ENCODE measurements at regions not wholly inside any gene's neighbourhood (a gene's known extent, or its start where the extent isn't known, plus 50 kb on each side); places are given as distances from the start of the nearest gene placed in this dataset.
A peak's percentile ranks its signal among the peaks of the same experiment; 100 is the strongest.

DNA sequence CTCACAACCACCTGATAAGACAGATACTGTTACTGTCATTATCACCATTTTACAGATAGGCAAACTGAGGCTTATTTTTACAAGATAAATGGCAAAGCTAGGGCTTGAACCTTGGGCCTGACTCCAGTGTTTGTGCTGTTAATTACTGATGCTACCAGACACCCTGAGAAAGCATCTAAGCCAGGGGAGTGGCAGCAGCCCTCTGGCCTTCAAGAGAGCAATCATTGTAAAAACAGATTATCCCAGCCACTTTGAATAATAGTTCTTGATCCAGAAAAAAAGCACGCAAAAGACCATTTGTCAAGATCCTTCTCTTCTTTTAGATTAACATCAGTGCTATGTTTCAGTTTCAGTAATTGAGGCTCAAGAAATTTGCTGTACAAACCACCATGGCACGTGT is 109.5 kb downstream of the PLCE1 start:
- Histone ChIP-seq H3K4me3 (replicated peaks in 1 of 3; ENCODE audit: insufficient read depth in 1 of 3, low read depth in 2 of 3, low read length in 3 of 3) (no peak overlapping the region), H3K4me1 (ENCODE audit: insufficient read depth, low read length) (no peaks in the 10 kb centered on the region), H2AFZ (ENCODE audit: low read length) (no peak overlapping the region), H3K79me2 (ENCODE audit: insufficient read depth, low read length) (no peaks in the 10 kb centered on the region), H3K36me3 (replicated peaks in 1 of 2; ENCODE audit: control insufficient read depth in 1 of 2, insufficient read depth in 2 of 2, low read length in 2 of 2) (no peaks in the 10 kb centered on the region), H3K9ac (ENCODE audit: insufficient read depth, low read depth, low read length) (no peak overlapping the region), H3K4me2 (ENCODE audit: low read depth, low read length) (no peak overlapping the region), H3K27me3 (ENCODE audit: control insufficient read depth in 1 of 2, insufficient read depth in 2 of 2, low read length in 2 of 2) (no peaks in the 10 kb centered on the region), H3K9me3 (ENCODE audit: low read length) (no peaks in the 10 kb centered on the region), H4K20me1 (ENCODE audit: insufficient read depth, low read length) (no peaks in the 10 kb centered on the region), H3K27ac (ENCODE audit: extremely low read length, insufficient read depth, low read length) (no peak overlapping the region)
- no peak for ATAC-seq
- no TSS peak for BruUV-seq (replicated peaks)
- DNase-seq (ENCODE audit: low spot score): no peak
- 60% methylated on average over 2 of the region's 2 CpGs for WGBS (ENCODE audit: low lambda C conversion rate)
- ChIA-PET CTCF (ENCODE audit: low intra/inter-chr PET ratio, low total read pairs) (no interaction called here), POLR2A (no interaction called here)
- FAIRE-seq: no peak
- no peak for TF ChIP-seq ZBTB7A (CRISPR knock-in tag; IDR thresholded peaks at IDR 0.05)
- TF ChIP-seq, protein P1, sequence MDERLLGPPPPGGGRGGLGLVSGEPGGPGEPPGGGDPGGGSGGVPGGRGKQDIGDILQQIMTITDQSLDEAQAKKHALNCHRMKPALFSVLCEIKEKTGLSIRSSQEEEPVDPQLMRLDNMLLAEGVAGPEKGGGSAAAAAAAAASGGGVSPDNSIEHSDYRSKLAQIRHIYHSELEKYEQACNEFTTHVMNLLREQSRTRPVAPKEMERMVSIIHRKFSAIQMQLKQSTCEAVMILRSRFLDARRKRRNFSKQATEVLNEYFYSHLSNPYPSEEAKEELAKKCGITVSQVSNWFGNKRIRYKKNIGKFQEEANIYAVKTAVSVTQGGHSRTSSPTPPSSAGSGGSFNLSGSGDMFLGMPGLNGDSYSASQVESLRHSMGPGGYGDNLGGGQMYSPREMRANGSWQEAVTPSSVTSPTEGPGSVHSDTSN (CRISPR knock-in tag; IDR thresholded peaks at IDR 0.05): no peak
- no peak for TF ChIP-seq TCF12 (IDR thresholded peaks at IDR 0.05)
- TF ChIP-seq TCF12 (CRISPR knock-in tag; IDR thresholded peaks at IDR 0.05): no peak
- TF ChIP-seq ZNF629 (CRISPR knock-in tag; conservative IDR thresholded peaks at IDR 0.05): 0 out of 2 replicates have a peak, but pooled peaks have one; percentile 25
- no peak for TF ChIP-seq MXI1 (IDR thresholded peaks at IDR 0.05; ENCODE audit: borderline replicate concordance, low read depth, low read length)
- in situ Hi-C loops (cut with HindIII; ENCODE audit: extremely low pct_ligation_motif_present, low pct_unique_long_range_greater_than_20kb): no loop called here
- intact Hi-C loops (cut with micrococcal nuclease; ENCODE audit: unreplicated experiment): no loop called here

- Histone ChIP-seq H3K4me1 (ENCODE audit: insufficient read depth, low read length) (no peaks in the 10 kb centered on the region), H3K27ac (ENCODE audit: extremely low read length, insufficient read depth, low read length) (no peak overlapping the region), H3K79me2 (ENCODE audit: insufficient read depth, low read length) (no peaks in the 10 kb centered on the region), H3K36me3 (replicated peaks in 1 of 2; ENCODE audit: control insufficient read depth in 1 of 2, insufficient read depth in 2 of 2, low read length in 2 of 2) (no peaks in the 10 kb centered on the region), H3K9me3 (ENCODE audit: low read length) (no peaks in the 10 kb centered on the region), H3K9ac (ENCODE audit: insufficient read depth, low read depth, low read length) (no peak overlapping the region), H2AFZ (ENCODE audit: low read length) (no peak overlapping the region), H3K4me3 (replicated peaks in 1 of 3; ENCODE audit: insufficient read depth in 1 of 3, low read depth in 2 of 3, low read length in 3 of 3) (no peak overlapping the region), H3K4me2 (ENCODE audit: low read depth, low read length) (no peak overlapping the region), H3K27me3 (ENCODE audit: control insufficient read depth in 1 of 2, insufficient read depth in 2 of 2, low read length in 2 of 2) (no peaks in the 10 kb centered on the region), H4K20me1 (ENCODE audit: insufficient read depth, low read length) (no peaks in the 10 kb centered on the region)
- DNase-seq (ENCODE audit: low spot score) (no peak), FAIRE-seq (no peak), ATAC-seq (no peak)
- ChIA-PET CTCF (ENCODE audit: low intra/inter-chr PET ratio, low total read pairs) (no interaction called here), POLR2A (no interaction called here)
- in situ Hi-C loops (cut with HindIII; ENCODE audit: extremely low pct_ligation_motif_present, low pct_unique_long_range_greater_than_20kb): no loop called here
- intact Hi-C loops (cut with micrococcal nuclease; ENCODE audit: unreplicated experiment): no loop called here
- no TSS peak for BruUV-seq (replicated peaks)
- WGBS (ENCODE audit: low lambda C conversion rate): 66% methylated on average over 4 of the region's 4 CpGs
- TF ChIP-seq NFE2L2 (IDR thresholded peaks at IDR 0.05; ENCODE audit: low read length): no peak
- no peak for TF ChIP-seq MAX (IDR thresholded peaks at IDR 0.05)
- no peak for TF ChIP-seq PATZ1 (CRISPR knock-in tag; IDR thresholded peaks at IDR 0.05)
- TF ChIP-seq ZNF644 (CRISPR knock-in tag; IDR thresholded peaks at IDR 0.05; ENCODE audit: low read depth): no peak
- TF ChIP-seq DBP (CRISPR knock-in tag; IDR thresholded peaks at IDR 0.05; ENCODE audit: not compliant biosample characterization): no peak
- TF ChIP-seq MIER2 (CRISPR knock-in tag; IDR thresholded peaks at IDR 0.05): no peak
- TF ChIP-seq, protein P2, sequence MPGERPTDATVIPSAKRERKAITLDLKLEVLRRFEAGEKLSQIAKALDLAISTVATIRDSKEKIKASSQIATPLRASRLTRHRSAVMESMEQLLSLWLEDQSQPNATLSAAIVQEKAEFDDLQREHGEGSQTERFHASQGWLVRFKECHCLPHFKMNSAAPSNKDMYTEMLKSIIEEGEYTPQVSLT (CRISPR knock-in tag; IDR thresholded peaks at IDR 0.05; ENCODE audit: borderline replicate concordance, low read depth): no peak
- TF ChIP-seq ZSCAN29 (CRISPR knock-in tag; conservative IDR thresholded peaks at IDR 0.05): no peak
- TF ChIP-seq SOX6 (IDR thresholded peaks at IDR 0.05): no peak
- no peak for TF ChIP-seq SOX6 (CRISPR knock-in tag; IDR thresholded peaks at IDR 0.05)
- TF ChIP-seq ZNF30 (CRISPR knock-in tag; IDR thresholded peaks at IDR 0.05): no peak
- TF ChIP-seq HOXA3 (CRISPR knock-in tag; IDR thresholded peaks at IDR 0.05): no peak
Observed at GRCh38 chr10:94103801-94104221, 110.1 kb downstream of the PLCE1 start.
